ENCODE measurements at regions not wholly inside any gene's neighbourhood (a gene's known extent, or its start where the extent isn't known, plus 50 kb on each side); places are given as distances from the start of the nearest gene placed in this dataset.

GRCh38 chr2:8392098-8392866 lies 289.6 kb upstream of the ID2 start:
- H3K4me3 ChIP-seq (ENCODE audit: low read depth in 1 of 3, low read length in 3 of 3): no peak overlapping the region
- H3K4me1 ChIP-seq (ENCODE audit: control insufficient read depth in 4 of 4, insufficient read depth in 4 of 4, low read length in 3 of 4): peaks cover 0 to 19% (median 9%) of the 10 kb centered on the region in 4 donors
- WGBS: 72% methylated on average over 12 of the region's 12 CpGs
- no peaks in the 10 kb centered on the region for H3K27me3 ChIP-seq (ENCODE audit: control insufficient read depth in 4 of 4, insufficient read depth in 4 of 4, low read length in 3 of 4)
- no peak for TF ChIP-seq NR2F2 (IDR thresholded peaks at IDR 0.05)
- TF ChIP-seq ATF3 (IDR thresholded peaks at IDR 0.05): no peak
- TF ChIP-seq FOXA1 (IDR thresholded peaks at IDR 0.05): peak; percentile 51
- no peak for TF ChIP-seq JUND (IDR thresholded peaks at IDR 0.05)
- no peak for TF ChIP-seq GABPA (IDR thresholded peaks at IDR 0.05 in 1 of 2, conservative IDR thresholded peaks at IDR 0.05 in 1 of 2)
- peak; percentile 24 for TF ChIP-seq FOXA2 (IDR thresholded peaks at IDR 0.05)
- no peak for TF ChIP-seq CTCF (IDR thresholded peaks at IDR 0.05; ENCODE audit: low read depth, low read length, missing input control)
- no peak for TF ChIP-seq MAX (IDR thresholded peaks at IDR 0.05)
- no peak for TF ChIP-seq TAF1 (conservative IDR thresholded peaks at IDR 0.05)
- peak; percentile 44 to 56 for TF ChIP-seq RAD21 (IDR thresholded peaks at IDR 0.05)
- peak; percentile 53 to 81 for TF ChIP-seq HNF4A (conservative IDR thresholded peaks at IDR 0.05)
- peak; percentile 68 to 79 for TF ChIP-seq RXRA (IDR thresholded peaks at IDR 0.05)
- TF ChIP-seq HNF4G (IDR thresholded peaks at IDR 0.05): peak; percentile 4
- no peak for TF ChIP-seq EGR1 (IDR thresholded peaks at IDR 0.05; ENCODE audit: low read depth in 2 of 2)
- no peak for TF ChIP-seq ZBTB33 (IDR thresholded peaks at IDR 0.05)
- no peak for TF ChIP-seq SP1 (IDR thresholded peaks at IDR 0.05)
- peak; percentile 30 for TF ChIP-seq YY1 (IDR thresholded peaks at IDR 0.05)
- TF ChIP-seq REST (IDR thresholded peaks at IDR 0.05): no peak
- H3K9ac ChIP-seq (ENCODE audit: low read depth in 1 of 2, low read length in 2 of 2): no peak overlapping the region
- H3K27ac ChIP-seq (ENCODE audit: low read depth in 1 of 2, low read length in 2 of 2): peak overlapping the region in 1 of 2 donors; percentile 4
- DNase-seq (ENCODE audit: low spot score): no peak
- H3K36me3 ChIP-seq (ENCODE audit: control insufficient read depth in 4 of 4, insufficient read depth in 3 of 4, low read depth in 1 of 4, low read length in 3 of 4): no peaks in the 10 kb centered on the region
- H3K9me3 ChIP-seq (ENCODE audit: control insufficient read depth in 4 of 4, low read length in 3 of 4): no peaks in the 10 kb centered on the region
